GM10248 (cell line): ENCODE measurements at regions not wholly inside any gene's neighbourhood (a gene's known extent, or its start where the extent isn't known, plus 50 kb on each side); places are given as distances from the start of the nearest gene placed in this dataset.
"Not testable (repeated sequence)": the region's sequence is repeated elsewhere in the genome, so short reads cannot be mapped to it uniquely, and the experiment has no call there.

Experiments
- CTCF ChIA-PET: fragments of 300-600 bp; sonication (Branson Sonifier 250); formaldehyde crosslinking; extraction: SDS; loops from one replicate; lab custom pipeline; 2021; ENCODE audit warnings: antibody characterized with exemption; lab: Yijun Ruan, JAX
- POLR2A ChIA-PET: fragments of 350-650 bp; sonication (Branson Sonifier 250); formaldehyde crosslinking; extraction: SDS; loops from one replicate; lab custom pipeline; 2020; ENCODE audit warnings: antibody characterized with exemption; lab: Yijun Ruan, JAX
- DNase-seq: peaks from one replicate; pipeline ENCODE4 v3.0.0; 2012; ENCODE audit errors: extremely low spot score
- CTCF ChIP-seq: IDR thresholded peaks from 2 replicates; pipeline ENCODE4 v1.5.1; 2012; ENCODE audit warnings: mild to moderate bottlenecking, low read depth; ENCODE audit errors: extremely low read depth, missing control alignments, control extremely low read depth

- no peak for DNase-seq
- ChIA-PET CTCF (no interaction called here), POLR2A (no interaction called here)
- TF ChIP-seq CTCF: no peak
These were observed 207.7 kb upstream of the LRRC4C start for GRCh38 chr11:41666951-41667653.

- DNase-seq: no peak
- ChIA-PET CTCF (no interaction called here), POLR2A (no interaction called here)
- TF ChIP-seq CTCF: no peak
These were observed 215.8 kb upstream of the LRRC4C start for GRCh38 chr11:41675205-41675604.

- ChIA-PET POLR2A (no interaction called here), CTCF (no interaction called here)
- TF ChIP-seq CTCF: no peak
- DNase-seq: no peak
These were observed 253.6 kb upstream of the LRRC4C start for GRCh38 chr11:41713030-41713429.

GRCh38 chr11:41714101-41714500 lies 254.6 kb upstream of the LRRC4C start:
- DNase-seq: no peak
- ChIA-PET POLR2A (no interaction called here), CTCF (no interaction called here)
- TF ChIP-seq CTCF: no peak

- ChIA-PET POLR2A (no interaction called here), CTCF (no interaction called here)
- no peak for TF ChIP-seq CTCF
- no peak for DNase-seq
These were observed 257.4 kb upstream of the LRRC4C start for GRCh38 chr11:41716862-41717261.

GRCh38 chr11:41720761-41721160 lies 261.3 kb upstream of the LRRC4C start:
- DNase-seq: no peak
- ChIA-PET POLR2A (no interaction called here), CTCF (no interaction called here)
- TF ChIP-seq CTCF: no peak

GRCh38 chr11:41728161-41728560 lies 268.7 kb upstream of the LRRC4C start:
- CTCF ChIA-PET, POLR2A ChIA-PET, DNase-seq: not testable (repeated sequence)
